ENCODE measurements at regions not wholly inside any gene's neighbourhood (a gene's known extent, or its start where the extent isn't known, plus 50 kb on each side); places are given as distances from the start of the nearest gene placed in this dataset.
"Not testable (repeated sequence)": the region's sequence is repeated elsewhere in the genome, so short reads cannot be mapped to it uniquely, and the experiment has no call there.

DNA sequence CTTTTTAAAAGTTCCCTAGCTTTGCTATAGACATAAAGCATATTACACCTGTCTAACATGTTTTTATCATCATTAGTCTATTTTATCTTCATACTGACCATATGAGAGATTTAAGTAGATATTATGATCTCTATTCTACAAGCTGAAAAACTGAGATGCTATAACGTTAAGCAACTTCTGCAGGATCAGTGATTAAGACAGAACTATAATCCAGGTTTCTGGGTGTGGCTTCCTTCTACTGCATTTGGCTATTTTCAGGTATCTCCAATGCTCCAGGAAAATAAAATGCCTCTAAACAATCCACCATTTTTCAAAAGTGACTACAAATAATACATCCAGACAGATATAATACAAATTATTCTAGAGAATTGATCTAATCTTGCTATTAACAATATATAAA is 53.4 kb downstream of the RGS2 start:
- no peak overlapping the region for H3K27ac Mint-ChIP-seq
- H3K9me3 Mint-ChIP-seq, result no peaks in the 10 kb centered on the region
- no peak for DNase-seq
- no peaks in the 10 kb centered on the region for H3K36me3 Mint-ChIP-seq
- H3K4me3 Mint-ChIP-seq, result no peak overlapping the region
- peaks cover 0 to 4% (median 2%) of the 10 kb centered on the region in 3 donors for H3K27me3 Mint-ChIP-seq (ENCODE audit: low read depth in 3 of 3)
- H3K4me1 Mint-ChIP-seq, result no peaks in the 10 kb centered on the region

DNA sequence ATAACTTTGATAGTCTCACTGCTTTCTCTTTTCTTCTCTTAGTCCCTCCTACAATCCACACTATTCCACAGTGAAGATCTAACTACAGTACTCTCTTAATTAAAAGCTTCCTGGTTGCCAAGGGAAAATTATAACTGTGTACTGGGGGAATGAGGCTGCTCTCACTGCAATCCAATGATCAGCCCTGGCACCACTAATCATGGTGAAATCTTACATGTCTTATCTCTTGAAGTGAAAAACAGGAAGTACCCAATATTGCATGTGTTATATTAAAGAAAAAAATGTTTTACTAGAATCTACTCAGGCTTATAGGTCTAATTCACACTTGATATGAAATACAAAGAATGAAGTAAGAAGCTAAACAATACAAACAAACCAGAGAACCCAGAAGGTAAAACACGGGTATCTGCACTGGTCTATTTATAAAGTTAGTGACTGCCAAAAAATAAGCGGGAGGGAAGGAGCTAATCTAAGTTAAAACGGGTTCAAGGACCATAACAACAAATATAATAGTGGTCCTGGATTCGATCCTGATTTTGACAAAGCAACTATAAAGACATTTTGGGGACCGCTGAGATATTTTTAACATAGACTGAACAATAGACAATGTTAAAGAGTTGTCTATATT is 57.5 kb downstream of the RGS2 start:
- H3K27me3 Mint-ChIP-seq (ENCODE audit: low read depth in 3 of 3), result peaks cover 0 to 2% (median 0%) of the 10 kb centered on the region in 3 donors
- no peaks in the 10 kb centered on the region for H3K4me1 Mint-ChIP-seq
- no peak overlapping the region for H3K4me3 Mint-ChIP-seq
- DNase-seq, result no peak
- H3K27ac Mint-ChIP-seq, result no peak overlapping the region
- H3K36me3 Mint-ChIP-seq, result no peaks in the 10 kb centered on the region
- no peaks in the 10 kb centered on the region for H3K9me3 Mint-ChIP-seq

DNA sequence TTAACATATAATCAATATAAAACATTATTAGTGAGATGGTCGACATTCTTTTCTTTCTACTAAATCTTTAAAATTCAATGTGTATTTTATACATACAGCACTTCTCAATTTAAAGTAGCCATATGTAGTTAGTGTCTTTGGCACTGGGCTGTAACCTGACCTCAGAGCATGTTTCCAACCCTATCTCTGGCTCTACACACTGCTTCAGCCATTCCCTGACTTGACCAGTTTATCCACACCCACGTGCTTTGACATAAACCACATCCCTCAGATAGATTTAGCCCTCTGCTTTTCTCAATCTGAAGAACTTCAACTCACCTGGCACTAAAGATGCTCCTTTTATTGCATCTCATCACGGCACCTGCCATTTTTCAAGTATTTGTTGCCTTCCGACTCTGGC is 58.3 kb downstream of the RGS2 start:
- Mint-ChIP-seq H3K9me3 (no peaks in the 10 kb centered on the region), H3K27me3 (ENCODE audit: low read depth in 3 of 3) (peaks cover 0 to 2% (median 2%) of the 10 kb centered on the region in 3 donors), H3K4me3 (no peak overlapping the region), H3K4me1 (no peaks in the 10 kb centered on the region), H3K36me3 (no peaks in the 10 kb centered on the region), H3K27ac (no peak overlapping the region)
- no peak for DNase-seq

DNA sequence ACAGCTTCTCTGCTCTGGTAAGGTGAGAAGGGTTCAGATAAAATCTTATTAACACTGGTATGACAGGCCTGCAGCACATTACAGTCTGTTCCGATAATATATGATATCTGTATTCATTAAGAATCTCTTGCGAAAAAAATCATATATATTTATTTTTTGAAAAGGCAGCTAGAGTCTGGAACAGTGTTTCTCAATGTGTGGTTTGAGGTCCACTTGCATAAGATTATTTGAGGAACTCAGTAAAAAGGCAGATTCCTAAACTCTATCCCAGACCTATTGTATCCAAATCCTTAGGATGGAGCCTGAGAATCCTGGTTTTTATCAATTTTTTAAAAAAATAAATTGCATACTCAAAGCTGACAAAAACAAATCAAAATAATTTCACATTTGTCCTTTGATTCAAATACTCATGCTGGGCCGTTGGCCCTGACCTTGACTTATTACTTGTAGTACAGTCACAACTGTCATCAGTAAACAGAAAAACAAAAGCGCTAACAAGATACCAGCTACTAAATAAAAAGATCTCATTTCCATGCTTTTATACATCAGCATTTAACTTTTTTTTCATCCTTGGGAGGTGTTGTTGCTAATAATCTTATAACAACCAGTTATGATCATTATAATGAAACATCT is 60.6 kb downstream of the RGS2 start:
- Mint-ChIP-seq H3K36me3 (no peaks in the 10 kb centered on the region), H3K4me1 (no peaks in the 10 kb centered on the region), H3K27me3 (ENCODE audit: low read depth in 3 of 3) (peaks cover 0 to 2% (median 2%) of the 10 kb centered on the region in 3 donors), H3K4me3 (no peak overlapping the region), H3K9me3 (no peaks in the 10 kb centered on the region), H3K27ac (no peak overlapping the region)
- DNase-seq, result no peak

DNA sequence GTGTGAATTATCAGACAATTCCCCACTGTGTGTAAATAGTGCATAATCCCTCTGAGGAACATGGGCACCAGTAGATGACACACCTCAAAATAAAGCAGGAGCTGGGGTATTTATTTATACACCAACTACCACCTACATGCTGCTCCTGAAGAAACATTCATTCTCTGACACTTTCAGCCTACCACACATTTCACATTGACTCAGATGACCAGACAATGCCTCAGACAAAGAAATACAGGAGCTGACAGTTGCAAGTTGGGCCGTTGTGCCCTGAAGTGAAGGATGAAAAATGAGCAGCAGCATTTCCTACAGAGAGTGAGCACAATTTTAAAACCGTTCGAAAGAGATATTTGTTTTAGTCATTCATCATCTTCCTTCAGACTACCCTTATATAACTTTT is 63.2 kb downstream of the RGS2 start:
- no peaks in the 10 kb centered on the region for H3K36me3 Mint-ChIP-seq
- DNase-seq, result no peak
- H3K9me3 Mint-ChIP-seq, result no peaks in the 10 kb centered on the region
- no peak overlapping the region for H3K27ac Mint-ChIP-seq
- H3K4me3 Mint-ChIP-seq, result no peak overlapping the region
- H3K27me3 Mint-ChIP-seq (ENCODE audit: low read depth in 3 of 3), result peaks cover 0 to 2% (median 0%) of the 10 kb centered on the region in 3 donors
- H3K4me1 Mint-ChIP-seq, result peaks cover 0 to under 1% of the 10 kb centered on the region in 2 donors

DNA sequence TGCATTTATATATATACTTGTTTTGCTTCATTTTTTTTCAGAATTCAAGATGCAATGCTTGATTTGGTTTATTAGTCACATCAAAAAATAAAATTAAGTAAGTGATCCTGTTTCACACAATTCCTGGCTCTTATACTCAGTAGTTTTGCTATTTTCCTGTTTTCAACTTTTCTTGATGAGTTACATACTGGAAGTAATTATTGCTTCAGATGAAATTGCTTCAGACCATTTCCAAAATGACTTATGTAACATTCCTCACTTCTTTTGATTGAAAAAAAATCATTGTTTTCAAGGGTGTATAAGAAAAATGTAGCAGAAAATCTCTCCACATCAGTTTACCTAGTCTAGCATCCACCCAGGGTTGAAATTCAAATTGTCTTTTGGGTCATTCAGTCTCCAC is 65.0 kb downstream of the RGS2 start:
- Mint-ChIP-seq H3K9me3 (no peaks in the 10 kb centered on the region), H3K36me3 (no peaks in the 10 kb centered on the region), H3K4me1 (peaks cover 0 to 10% of the 10 kb centered on the region in 2 donors), H3K27ac (no peak overlapping the region), H3K27me3 (ENCODE audit: low read depth in 3 of 3) (peaks cover 0 to 2% (median 0%) of the 10 kb centered on the region in 3 donors), H3K4me3 (no peak overlapping the region)
- no peak for DNase-seq

DNA sequence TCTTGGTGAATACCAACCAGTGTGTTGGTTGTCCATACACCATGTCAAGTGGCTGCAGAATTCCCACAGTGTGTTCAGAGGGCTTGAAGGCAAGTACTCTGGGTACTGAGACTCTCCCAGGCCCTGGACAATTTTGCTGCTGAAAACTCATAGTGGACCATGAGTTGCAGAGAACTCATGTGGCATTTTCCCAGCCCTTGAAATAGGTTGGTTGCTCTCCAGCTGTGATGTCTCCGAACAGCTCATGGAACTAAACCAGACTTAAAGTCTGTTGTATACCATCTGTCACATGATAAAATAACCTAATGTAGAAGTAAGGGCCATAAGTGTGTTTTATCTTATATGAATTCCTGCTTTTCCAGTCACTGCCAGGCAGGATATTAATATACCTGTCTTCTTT is 67.8 kb downstream of the RGS2 start:
- DNase-seq, result no peak
- H3K9me3 Mint-ChIP-seq, result no peaks in the 10 kb centered on the region
- H3K27ac Mint-ChIP-seq, result no peak overlapping the region
- no peaks in the 10 kb centered on the region for H3K36me3 Mint-ChIP-seq
- H3K27me3 Mint-ChIP-seq (ENCODE audit: low read depth in 3 of 3), result peaks cover 0 to 2% (median 0%) of the 10 kb centered on the region in 3 donors
- peaks cover 0 to 10% of the 10 kb centered on the region in 2 donors for H3K4me1 Mint-ChIP-seq
- H3K4me3 Mint-ChIP-seq, result no peak overlapping the region

DNA sequence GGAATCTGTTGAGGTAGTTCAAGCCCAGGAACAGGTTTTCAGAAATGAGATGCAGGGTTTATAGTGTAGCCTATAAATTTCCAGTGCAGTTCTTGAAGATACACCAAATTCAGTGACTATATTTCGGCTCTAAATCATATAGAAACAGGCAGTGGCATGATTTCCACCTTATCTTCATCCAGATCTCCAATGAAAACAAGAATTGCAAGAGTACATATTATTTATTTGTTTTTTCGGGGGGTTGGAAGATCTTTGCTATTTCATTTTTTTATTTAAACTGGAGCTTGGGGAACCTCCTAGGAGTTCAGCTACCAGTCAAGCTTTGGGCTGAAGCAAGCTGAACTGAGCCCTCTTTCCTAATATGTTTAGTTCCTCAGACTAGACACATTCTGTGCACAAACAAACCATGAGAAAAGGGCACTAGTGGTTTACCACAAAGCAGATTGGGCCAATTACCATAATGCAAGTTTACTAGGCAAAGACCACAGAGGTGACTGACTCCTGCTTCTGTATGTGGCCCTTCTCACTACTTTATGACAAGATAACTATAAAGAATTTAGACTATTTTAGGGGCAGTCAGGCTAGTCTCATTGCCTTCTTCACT is 68.5 kb downstream of the RGS2 start:
- Mint-ChIP-seq H3K27me3 (ENCODE audit: low read depth in 3 of 3) (peaks cover 0 to 2% (median 0%) of the 10 kb centered on the region in 3 donors), H3K4me1 (peaks cover 0 to 10% of the 10 kb centered on the region in 2 donors), H3K36me3 (no peaks in the 10 kb centered on the region), H3K9me3 (no peaks in the 10 kb centered on the region), H3K27ac (no peak overlapping the region), H3K4me3 (no peak overlapping the region)
- DNase-seq, result no peak

DNA sequence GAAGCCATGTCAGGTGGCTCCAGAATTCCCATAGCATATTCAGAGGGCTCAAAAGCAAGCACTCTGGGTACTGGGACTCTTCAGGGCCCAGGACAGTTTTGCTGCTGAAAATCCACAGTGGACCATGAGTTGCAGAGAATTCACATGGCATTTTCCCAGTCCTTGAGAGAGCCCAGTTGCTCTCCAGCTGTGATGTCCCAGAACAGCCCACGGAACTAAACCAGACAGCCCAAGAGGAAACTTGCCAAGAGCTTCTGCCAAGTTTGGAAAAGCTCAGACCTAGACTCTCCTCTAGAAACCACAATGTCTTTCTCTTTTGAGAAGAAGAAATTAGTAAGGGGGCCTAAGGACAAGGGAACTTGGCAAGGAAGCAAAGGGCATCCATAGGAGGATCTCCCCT is 69.4 kb downstream of the RGS2 start:
- no peaks in the 10 kb centered on the region for H3K36me3 Mint-ChIP-seq
- H3K27ac Mint-ChIP-seq, result no peak overlapping the region
- H3K9me3 Mint-ChIP-seq, result no peaks in the 10 kb centered on the region
- no peak for DNase-seq
- peaks cover 0 to 10% of the 10 kb centered on the region in 2 donors for H3K4me1 Mint-ChIP-seq
- H3K4me3 Mint-ChIP-seq, result no peak overlapping the region
- H3K27me3 Mint-ChIP-seq (ENCODE audit: low read depth in 3 of 3), result peaks cover 0 to 4% (median 0%) of the 10 kb centered on the region in 3 donors

DNA sequence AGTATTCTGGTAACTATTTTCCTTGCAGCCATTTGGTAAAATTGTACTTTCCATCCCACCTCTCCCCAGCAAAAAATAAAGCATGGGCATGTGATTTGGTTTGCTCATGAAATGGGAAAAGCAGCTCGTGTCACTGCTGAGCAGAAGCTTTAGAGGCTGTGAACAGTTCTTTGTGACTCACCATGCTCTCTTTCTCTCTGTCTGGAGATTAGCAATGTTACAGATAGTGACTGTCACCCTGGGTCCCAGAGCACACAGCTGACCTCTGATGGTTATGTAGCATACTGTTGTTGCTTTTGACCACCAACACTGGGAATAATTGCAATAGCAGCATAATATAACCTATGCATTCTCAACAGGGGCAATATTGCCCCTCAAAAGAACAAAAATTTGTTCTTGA is 70.6 kb downstream of the RGS2 start:
- Mint-ChIP-seq H3K4me3 (no peak overlapping the region), H3K4me1 (peaks cover 0 to 10% of the 10 kb centered on the region in 2 donors), H3K27ac (no peak overlapping the region), H3K36me3 (no peaks in the 10 kb centered on the region), H3K9me3 (no peaks in the 10 kb centered on the region), H3K27me3 (ENCODE audit: low read depth in 3 of 3) (peaks cover 0 to 4% (median 0%) of the 10 kb centered on the region in 3 donors)
- no peak for DNase-seq

DNA sequence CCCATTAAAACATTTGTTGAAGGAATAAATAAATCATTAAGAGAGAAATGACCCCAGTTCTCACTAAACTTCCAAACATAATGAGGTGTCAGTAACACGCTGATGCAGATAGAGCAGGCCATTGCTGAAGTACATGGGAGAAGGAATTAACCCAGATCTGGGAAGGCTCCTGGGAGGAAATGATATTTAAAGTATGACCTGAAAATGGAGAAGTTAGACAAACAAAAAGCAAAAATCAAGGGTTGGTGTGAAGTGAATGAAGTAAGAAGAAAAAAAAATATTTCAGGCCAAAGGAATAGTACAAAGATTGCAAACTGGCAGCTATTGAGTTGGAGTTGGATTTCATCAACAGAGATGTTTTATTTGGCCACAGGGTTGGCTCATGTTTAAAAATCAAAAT is 71.4 kb downstream of the RGS2 start:
- Mint-ChIP-seq H3K4me3 (no peak overlapping the region), H3K4me1 (peaks cover 0 to 10% of the 10 kb centered on the region in 2 donors), H3K27ac (no peak overlapping the region), H3K36me3 (no peaks in the 10 kb centered on the region), H3K9me3 (no peaks in the 10 kb centered on the region), H3K27me3 (ENCODE audit: low read depth in 3 of 3) (peaks cover 0 to 4% (median under 1%) of the 10 kb centered on the region in 3 donors)
- DNase-seq, result no peak

DNA sequence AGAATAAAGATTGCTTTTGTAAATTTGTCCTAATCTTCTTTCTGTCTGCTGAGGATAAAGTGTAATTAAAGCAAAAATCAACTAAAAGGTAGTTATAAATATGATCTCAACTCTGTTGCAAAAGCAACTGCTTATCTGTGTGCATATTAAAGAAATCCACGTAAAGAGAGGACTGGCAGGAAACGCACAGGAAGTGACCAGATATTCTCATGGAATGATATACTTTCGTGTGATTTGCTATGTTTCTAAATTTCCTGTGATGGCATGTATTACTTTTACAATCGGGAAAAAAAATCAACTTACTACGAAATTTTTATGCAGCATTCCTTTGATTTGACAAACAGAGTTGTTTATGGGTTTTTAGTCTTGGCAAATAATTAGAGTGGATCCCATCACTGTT is 75.4 kb downstream of the RGS2 start:
- no peak for DNase-seq
- Mint-ChIP-seq H3K4me1 (no peaks in the 10 kb centered on the region), H3K27me3 (ENCODE audit: low read depth in 3 of 3) (peaks cover 2 to 4% (median 3%) of the 10 kb centered on the region in 3 donors), H3K36me3 (no peaks in the 10 kb centered on the region), H3K4me3 (no peak overlapping the region), H3K9me3 (peaks cover 0 to 3% (median 0%) of the 10 kb centered on the region in 6 donors), H3K27ac (no peak overlapping the region)

DNA sequence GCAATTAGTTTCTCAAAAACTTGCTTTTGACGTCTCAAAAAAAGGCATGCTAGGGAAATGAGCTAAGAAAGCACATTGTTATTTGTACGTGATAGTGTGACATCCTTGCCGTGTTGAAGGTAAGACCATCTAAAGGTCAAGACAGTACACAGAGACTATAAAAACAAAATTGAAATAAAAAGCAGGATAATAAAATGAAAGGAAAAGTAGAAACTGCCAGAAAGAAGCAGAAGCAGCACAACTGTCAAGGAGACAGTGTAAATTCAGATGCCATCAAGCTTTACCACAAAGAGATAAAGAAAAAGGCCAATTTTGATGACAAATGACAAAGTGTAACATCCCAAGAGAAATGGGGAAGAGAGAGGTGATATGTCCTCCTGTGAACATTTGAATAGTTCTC is 76.5 kb downstream of the RGS2 start:
- H3K9me3 Mint-ChIP-seq; H3K27ac Mint-ChIP-seq; H3K4me3 Mint-ChIP-seq; H3K4me1 Mint-ChIP-seq; H3K36me3 Mint-ChIP-seq; DNase-seq; H3K27me3 Mint-ChIP-seq (ENCODE audit: low read depth in 3 of 3): not testable (repeated sequence)

DNA sequence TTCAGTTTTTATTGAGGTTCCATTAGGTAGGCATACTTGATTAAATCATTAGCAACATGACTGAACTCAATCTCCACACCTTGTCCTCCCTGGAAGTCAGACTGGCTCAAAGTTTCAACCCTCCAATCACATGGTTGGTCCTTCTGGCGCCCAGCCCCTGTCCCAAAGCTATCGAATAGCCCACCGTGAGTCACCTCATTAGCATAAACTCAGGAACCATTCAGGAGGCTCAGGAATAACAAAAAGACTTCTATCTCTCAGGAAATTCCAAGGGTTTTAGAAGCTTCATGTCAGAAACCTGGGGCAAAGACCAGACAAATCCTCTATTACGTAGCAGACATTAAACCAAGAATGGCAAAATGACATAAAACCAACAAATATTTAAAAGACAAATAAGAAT is 78.6 kb downstream of the RGS2 start:
- Mint-ChIP-seq H3K9me3 (peaks cover 0 to 3% (median 0%) of the 10 kb centered on the region in 6 donors), H3K27me3 (ENCODE audit: low read depth in 3 of 3) (peaks cover 1 to 3% (median 2%) of the 10 kb centered on the region in 3 donors), H3K27ac (no peak overlapping the region), H3K4me1 (no peaks in the 10 kb centered on the region), H3K36me3 (no peaks in the 10 kb centered on the region), H3K4me3 (no peak overlapping the region)
- DNase-seq, result no peak

Data from immature natural killer cell (primary cell).